Right lobe of liver (tissue), 6 donors: ENCODE measurements at regions not wholly inside any gene's neighbourhood (a gene's known extent, or its start where the extent isn't known, plus 50 kb on each side); places are given as distances from the start of the nearest gene placed in this dataset.
A peak's percentile ranks its signal among the peaks of the same experiment; 100 is the strongest.

Experiments used
- ATAC-seq, 4 donors: fragments of 200-7000 bp; cut with Tn5 transposase; one replicate each; pipeline ENCODE4 v1.9.1; 2020; ENCODE audit warnings: mild to moderate bottlenecking in 4 of 4, moderate library complexity in 4 of 4
- DNase-seq, 3 donors: peaks; one replicate each; pipeline ENCODE4 v3.0.0-alpha.2; 2020
- H3K27ac ChIP-seq, 3 donors: fragments of 200-600 bp; one replicate each; pipeline ENCODE4 v1.8.0; 2022
- H3K27me3 ChIP-seq, 2 donors: fragments of 200-600 bp; one replicate each; pipeline ENCODE4 v1.8.0; 2022
- H3K36me3 ChIP-seq, 4 donors: fragments of 200-600 bp; sonication (generic) in 1 of 4; one replicate each; pipeline versions ENCODE4 v1.5.1 to v1.8.0; 2017 to 2022; ENCODE audit warnings: control low read depth in 1 of 4
- H3K4me1 ChIP-seq, 4 donors: fragments of 200-600 bp; sonication (generic) in 1 of 4; one replicate each; pipeline versions ENCODE4 v1.5.1 to v1.8.0; 2017 to 2022; ENCODE audit warnings: control low read depth in 1 of 4
- H3K4me3 ChIP-seq, 3 donors: fragments of 200-600 bp; one replicate each; pipeline ENCODE4 v1.8.0; 2022
- H3K9me3 ChIP-seq, 4 donors: fragments of 200-600 bp; sonication (generic) in 1 of 4; one replicate each; pipeline versions ENCODE4 v1.5.1 to v1.8.0; 2017 to 2022; ENCODE audit warnings: control low read depth in 1 of 4
- CTCF ChIP-seq, 4 donors: fragments of 200-600 bp in 3 of 4; fragments of 450-650 bp in 1 of 4; IDR thresholded peaks; one replicate each; pipeline versions ENCODE4 v1.5.1 to v1.8.0; 2016 to 2022; ENCODE audit warnings: antibody characterized with exemption in 4 of 4, mild to moderate bottlenecking in 2 of 4
- POLR2A ChIP-seq: fragments of 450-650 bp; IDR thresholded peaks from one replicate; pipeline ENCODE4 v1.6.1; 2017; ENCODE audit warnings: antibody characterized with exemption, mild to moderate bottlenecking
- WGBS: methylation state at CpG from one replicate; pipeline ENCODE4 v1.1.6; 2018; ENCODE audit warnings: low coverage, low lambda C conversion rate; ENCODE audit not compliant: insufficient coverage; ENCODE audit errors: missing lambda C conversion rate; 5-methylcytosine and 5-hydroxymethylcytosine counted together
- intact Hi-C, 2 donors: fragments of 100-400 bp; cut with DNase I; formaldehyde crosslinking; loops; one replicate each; pipeline versions ENCODE4 v1.11.2 to v1.14.1; 2022
- donor health status: DM: no; HTN: yes; CAD: no.
- donor health status: DM: no; HTN: no; CAD: no.
- donor health status: DM: no; HTN: no; CAD: no.
- donor health status: DM: no; HTN: yes; CAD: no.
- donor health status: DM: no; HTN: yes; CAD: no.

GRCh38 chr6:95660544-95660943 is 83.2 kb downstream of the MANEA start:
- H3K36me3 ChIP-seq, result no peaks in the 10 kb centered on the region
- no peak overlapping the region for H3K27ac ChIP-seq
- TF ChIP-seq POLR2A (no peak), CTCF (IDR thresholded peaks at IDR 0.05) (no peak)
- 37% methylated on average over 4 of the region's 4 CpGs for WGBS
- no peak overlapping the region for H3K4me3 ChIP-seq
- no peak for DNase-seq
- H3K4me1 ChIP-seq, result no peaks in the 10 kb centered on the region
- no peak for ATAC-seq
- no peaks in the 10 kb centered on the region for H3K9me3 ChIP-seq
- no peaks in the 10 kb centered on the region for H3K27me3 ChIP-seq
- intact Hi-C loops, result no loop called here

- Histone ChIP-seq H3K9me3 (no peaks in the 10 kb centered on the region), H3K36me3 (no peaks in the 10 kb centered on the region), H3K27me3 (no peaks in the 10 kb centered on the region), H3K4me3 (no peak overlapping the region), H3K4me1 (no peaks in the 10 kb centered on the region), H3K27ac (no peak overlapping the region)
- WGBS, result 92% methylated on average over 11 of the region's 26 CpGs
- intact Hi-C loops, result no loop called here
- peak in 1 of 4 donors; percentile 28 for ATAC-seq
- TF ChIP-seq CTCF (IDR thresholded peaks at IDR 0.05) (no peak), POLR2A (no peak)
- DNase-seq, result peak in 1 of 3 donors; percentile 46
Observed at GRCh38 chr6:95670011-95670463, 92.7 kb downstream of the MANEA start.

GRCh38 chr6:95676011-95676628 is 98.8 kb downstream of the MANEA start:
- Histone ChIP-seq H3K36me3 (no peaks in the 10 kb centered on the region), H3K4me3 (no peak overlapping the region), H3K9me3 (no peaks in the 10 kb centered on the region), H3K27ac (no peak overlapping the region), H3K4me1 (no peaks in the 10 kb centered on the region), H3K27me3 (no peaks in the 10 kb centered on the region)
- intact Hi-C loops, result no loop called here
- TF ChIP-seq POLR2A (no peak), CTCF (IDR thresholded peaks at IDR 0.05) (no peak)
- 60% methylated on average over 1 of the region's 1 CpG for WGBS
- ATAC-seq (no peak), DNase-seq (no peak)

GRCh38 chr6:95679981-95680380 is 102.6 kb downstream of the MANEA start:
- no peaks in the 10 kb centered on the region for H3K4me1 ChIP-seq
- ATAC-seq (no peak), DNase-seq (no peak)
- no peak overlapping the region for H3K27ac ChIP-seq
- H3K4me3 ChIP-seq, result no peak overlapping the region
- no peak for TF ChIP-seq CTCF (IDR thresholded peaks at IDR 0.05)
- TF ChIP-seq POLR2A, result no peak
- no peaks in the 10 kb centered on the region for H3K9me3 ChIP-seq
- intact Hi-C loops, result no loop called here
- 62% methylated on average over 3 of the region's 3 CpGs for WGBS
- no peaks in the 10 kb centered on the region for H3K27me3 ChIP-seq
- H3K36me3 ChIP-seq, result no peaks in the 10 kb centered on the region

GRCh38 chr6:95681736-95682135 is 104.4 kb downstream of the MANEA start:
- no peaks in the 10 kb centered on the region for H3K27me3 ChIP-seq
- no peak overlapping the region for H3K4me3 ChIP-seq
- no peak for ATAC-seq
- DNase-seq, result no peak
- H3K27ac ChIP-seq, result no peak overlapping the region
- no peaks in the 10 kb centered on the region for H3K9me3 ChIP-seq
- TF ChIP-seq CTCF (IDR thresholded peaks at IDR 0.05) (no peak), POLR2A (no peak)
- WGBS, result 77% methylated on average over 2 of the region's 2 CpGs
- no peaks in the 10 kb centered on the region for H3K4me1 ChIP-seq
- intact Hi-C loops, result no loop called here
- no peaks in the 10 kb centered on the region for H3K36me3 ChIP-seq
